SKM-1 treated with dmso at 0.1 percent for 144 hours (cell line): ENCODE measurements at regions not wholly inside any gene's neighbourhood (a gene's known extent, or its start where the extent isn't known, plus 50 kb on each side); places are given as distances from the start of the nearest gene placed in this dataset.

Source experiments
- DNase-seq: peaks from one replicate; lab custom pipeline; 2025; ENCODE audit not compliant: unreplicated experiment; lab: John Stamatoyannopoulos, UW

GRCh38 chr11:32003335-32003734, 87.5 kb upstream of the RCN1 start:
- no peak for DNase-seq

DNA sequence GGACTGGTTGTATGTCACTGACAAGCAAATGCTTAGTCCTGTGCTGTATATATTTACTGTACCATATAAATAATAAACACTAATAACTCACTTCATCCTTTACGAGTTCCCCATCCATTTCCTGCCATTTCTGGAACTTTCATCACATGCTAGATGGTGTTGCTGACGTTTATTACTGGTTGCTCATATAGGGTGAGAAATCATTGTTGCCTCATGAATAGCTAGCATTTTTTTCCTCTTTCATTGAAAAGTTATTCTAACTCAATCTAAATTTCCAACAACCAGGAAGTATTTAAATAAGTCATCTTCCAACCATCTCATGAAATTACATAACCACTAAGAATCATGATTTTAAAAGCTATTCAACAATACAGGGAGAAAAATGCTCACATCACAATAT, 88.6 kb upstream of the RCN1 start:
- DNase-seq: no peak

DNA sequence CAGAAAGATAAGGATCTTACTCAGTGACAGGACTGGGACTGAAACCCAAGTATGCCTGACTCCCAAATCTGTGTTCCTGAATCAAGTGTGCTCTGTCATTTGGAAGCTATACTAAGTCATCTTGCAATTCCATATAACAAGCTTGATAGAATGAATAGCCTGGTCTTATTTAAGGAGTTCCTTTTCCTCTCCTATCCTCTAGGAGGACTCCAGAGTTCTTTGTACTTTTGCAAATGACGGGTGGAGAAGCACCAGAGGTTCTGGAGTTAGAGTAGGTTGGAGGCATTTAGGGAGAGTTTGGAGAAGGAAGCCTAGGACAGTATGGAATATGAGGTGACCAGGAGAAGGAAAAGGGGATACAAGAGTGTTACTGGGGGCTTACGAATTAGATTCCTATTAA, 92.9 kb upstream of the RCN1 start:
- DNase-seq: no peak

DNA sequence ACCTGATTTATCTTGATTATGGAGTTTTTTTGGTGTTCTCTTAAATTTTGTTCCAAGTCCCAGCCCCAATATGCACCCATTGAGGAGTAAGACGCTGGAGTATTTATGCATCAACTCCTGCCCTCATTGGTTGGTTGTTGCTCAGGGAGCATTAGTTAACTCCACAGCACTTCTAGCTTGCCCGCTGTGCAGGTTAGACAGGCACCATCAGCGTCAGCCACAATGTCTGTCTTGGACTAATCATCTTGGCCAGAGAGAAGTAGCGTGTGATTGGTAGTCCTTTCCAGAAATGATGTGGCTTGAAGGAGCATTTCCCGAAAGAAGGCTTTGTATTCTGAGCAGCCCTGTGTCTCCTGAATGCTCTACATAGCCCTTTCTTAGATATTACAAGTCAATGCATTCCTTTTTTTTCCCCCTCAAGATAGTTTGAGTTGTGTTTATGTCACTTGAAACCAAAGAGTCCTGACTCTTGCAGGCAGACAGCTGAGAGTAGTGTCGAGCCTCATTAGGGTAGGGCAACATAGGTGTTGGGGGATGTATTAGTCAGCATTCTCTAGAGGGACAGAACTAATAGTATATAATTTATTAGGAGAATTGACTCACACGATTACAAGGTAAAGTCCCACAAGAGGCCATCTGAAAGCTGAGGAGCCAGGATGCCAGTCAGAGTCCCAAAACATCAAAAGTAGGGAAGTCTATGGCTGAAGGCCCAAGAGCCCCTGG, 94.6 kb upstream of the RCN1 start:
- no peak for DNase-seq

DNA sequence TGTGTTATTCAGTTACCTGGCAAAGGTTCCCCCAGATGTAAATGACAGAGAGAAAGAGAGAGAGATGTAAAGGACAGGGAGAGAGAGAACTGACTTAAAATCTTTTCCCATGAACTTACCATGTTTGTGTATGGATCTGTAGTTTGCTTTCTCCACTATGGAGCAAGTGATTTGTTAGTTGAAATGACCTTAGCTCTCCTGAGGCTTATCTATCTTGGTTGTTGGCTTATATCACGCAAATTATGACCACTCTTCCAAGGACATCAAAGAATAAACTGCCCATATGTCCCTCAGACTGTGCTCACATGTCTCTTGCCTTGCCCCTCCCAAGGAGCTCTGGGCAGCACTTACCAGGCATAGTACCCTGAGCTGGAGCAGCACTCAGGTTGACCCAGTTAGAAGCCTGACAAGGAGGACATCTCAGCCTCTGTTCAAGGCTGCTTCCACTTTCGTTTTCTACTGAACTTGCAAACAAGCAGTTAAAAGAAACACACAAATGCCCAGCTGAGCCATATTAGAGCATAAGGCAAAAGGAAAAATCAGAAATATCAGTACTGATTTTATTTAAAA, 95.3 kb upstream of the RCN1 start:
- DNase-seq: no peak

DNA sequence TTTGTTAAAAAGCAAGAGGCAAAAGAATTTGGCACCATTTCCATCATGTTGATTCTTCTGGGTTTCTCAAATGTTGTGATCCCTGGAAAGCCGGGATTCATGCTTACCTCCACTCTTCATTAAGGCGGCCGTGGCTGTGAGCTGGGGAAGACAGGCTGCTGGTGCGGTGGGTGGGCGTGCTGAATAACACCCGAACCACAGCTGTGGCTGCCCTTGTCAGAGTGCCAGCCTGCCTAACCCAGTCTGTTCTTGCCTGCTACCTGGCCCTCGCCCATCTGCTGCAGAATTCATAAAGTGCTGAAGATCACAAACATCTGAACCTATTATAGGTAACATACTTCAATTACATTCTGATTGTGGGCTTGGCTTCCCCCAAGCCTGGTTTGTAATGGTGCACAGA, 95.8 kb upstream of the RCN1 start:
- DNase-seq: no peak

- no peak for DNase-seq
Observed at GRCh38 chr11:31987118-31988005, 103.5 kb upstream of the RCN1 start.

- no peak for DNase-seq
Observed at GRCh38 chr11:31986201-31986889, 104.5 kb upstream of the RCN1 start.

DNA sequence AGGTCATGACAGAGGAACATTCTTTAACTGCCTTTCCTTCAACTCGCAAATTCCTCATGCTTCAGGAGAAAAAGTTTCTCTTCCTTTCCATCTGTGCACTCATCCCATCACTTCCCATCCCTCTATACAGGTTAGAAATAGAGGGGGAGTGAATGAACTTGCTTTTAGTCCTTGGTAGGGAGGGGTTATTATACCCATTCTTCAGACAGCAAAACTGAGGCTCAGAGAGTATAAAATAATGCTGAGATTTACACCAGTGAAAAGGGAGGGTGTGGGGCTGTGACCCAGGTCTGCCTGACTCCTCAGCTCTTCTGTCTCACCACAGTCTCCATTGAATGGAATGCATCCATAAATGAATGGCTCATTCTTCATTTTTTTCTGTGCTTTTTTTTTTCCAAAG, 109.4 kb upstream of the RCN1 start:
- no peak for DNase-seq

DNA sequence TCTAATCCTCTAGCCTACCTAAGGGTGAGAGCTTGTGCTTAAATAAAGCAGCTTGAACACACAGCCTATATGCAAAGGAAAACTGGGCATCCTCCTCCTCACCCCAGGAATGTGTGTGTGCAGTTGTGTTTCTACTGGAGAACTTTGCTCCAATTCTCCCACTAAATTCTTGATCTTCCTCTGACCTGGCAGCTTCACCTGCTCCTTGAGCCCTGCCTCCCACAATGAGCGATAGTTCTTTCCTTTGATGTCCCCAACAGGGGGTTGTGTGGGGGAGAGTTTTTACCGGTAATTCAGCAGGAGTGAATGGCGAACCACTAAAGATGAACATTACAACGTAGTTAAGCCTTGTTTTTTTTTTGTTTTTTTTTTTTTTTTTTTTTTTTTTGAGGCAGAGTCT, 113.5 kb upstream of the RCN1 start:
- DNase-seq: no peak

GRCh38 chr11:31974366-31975136, 116.3 kb upstream of the RCN1 start:
- no peak for DNase-seq

- DNase-seq: no peak
Observed at GRCh38 chr11:31973172-31973571, 117.7 kb upstream of the RCN1 start.

DNA sequence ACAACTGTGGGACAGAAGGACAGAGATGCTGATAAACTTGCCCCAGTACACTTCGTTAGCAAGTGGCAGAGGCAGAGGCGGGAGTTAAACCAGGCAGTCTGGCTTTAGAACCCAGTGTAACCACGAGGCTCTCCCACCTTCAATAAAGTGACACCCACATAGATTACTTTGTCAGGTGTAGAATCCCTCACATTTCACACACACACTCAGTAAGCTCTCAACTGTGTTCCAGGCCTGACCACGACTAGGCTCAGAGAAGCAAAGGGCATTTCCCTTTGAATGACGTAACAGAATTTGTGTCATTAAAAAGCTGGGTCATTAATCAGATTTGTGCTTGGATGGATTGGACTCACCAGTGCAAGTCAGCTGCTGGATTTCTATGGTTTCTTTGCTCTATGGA, 118.3 kb upstream of the RCN1 start:
- no peak for DNase-seq

DNA sequence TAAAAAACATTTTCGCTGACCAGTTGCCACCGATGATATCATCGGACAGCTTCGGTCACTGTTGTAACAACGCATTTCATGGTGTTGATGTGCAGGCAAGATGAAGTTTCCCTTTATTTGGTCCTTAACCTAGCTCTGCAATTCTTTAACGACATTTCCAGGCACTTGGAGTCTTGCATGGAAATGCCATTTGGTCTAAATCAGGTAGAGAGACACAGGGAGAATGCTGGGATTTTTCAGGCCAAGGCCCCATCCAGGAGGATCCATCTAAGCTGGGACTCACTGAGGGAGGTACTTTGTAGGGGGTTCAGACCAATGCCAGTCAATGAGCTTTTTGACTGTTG, 121.5 kb upstream of the RCN1 start:
- DNase-seq: no peak

- DNase-seq: no peak
Observed at GRCh38 chr11:31968461-31969358, 122.2 kb upstream of the RCN1 start.

- no peak for DNase-seq
Observed at GRCh38 chr11:31967404-31968130, 123.3 kb upstream of the RCN1 start.

- no peak for DNase-seq
Observed at GRCh38 chr11:31966846-31967245, 124.0 kb upstream of the RCN1 start.

DNA sequence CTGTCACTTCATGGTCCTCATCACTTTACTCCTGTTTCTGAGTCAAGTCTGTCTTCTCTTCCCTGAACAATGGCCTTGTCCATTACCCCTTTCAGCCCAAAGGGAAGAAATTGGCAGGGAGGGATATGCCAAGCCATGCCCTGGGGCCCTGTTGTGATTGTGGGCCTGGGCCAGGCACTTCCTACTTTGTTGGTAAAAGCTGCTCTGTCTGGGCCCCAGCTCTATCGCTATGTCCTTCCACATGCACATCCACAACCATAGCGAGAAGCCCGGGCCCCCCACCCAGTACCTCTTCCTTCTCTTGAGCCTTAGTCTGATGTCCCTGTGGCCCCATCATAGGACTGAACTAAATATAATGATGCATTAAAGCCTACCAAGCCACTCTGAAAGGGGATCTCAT, 126.7 kb upstream of the RCN1 start:
- DNase-seq: no peak

DNA sequence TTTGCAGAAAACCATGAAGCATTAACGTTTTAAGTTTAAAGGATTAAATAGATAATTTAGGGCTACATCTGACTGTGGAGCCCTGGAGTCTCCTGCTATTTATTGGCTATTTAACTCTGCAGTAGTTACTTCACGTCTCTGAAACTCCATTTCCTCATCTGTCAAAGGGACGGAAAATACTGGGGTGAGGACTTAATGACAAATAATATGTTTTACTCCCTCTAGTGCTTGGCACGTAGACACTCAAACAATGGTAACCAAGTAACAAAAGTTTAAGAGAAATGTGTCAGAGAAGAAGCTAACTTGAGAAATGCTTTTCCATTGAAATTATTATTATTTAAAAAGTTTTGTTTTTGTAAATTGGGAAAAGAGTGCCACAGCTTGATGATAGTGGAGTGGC, 130.7 kb upstream of the RCN1 start:
- no peak for DNase-seq
